ENCODE measurements at regions not wholly inside any gene's neighbourhood (a gene's known extent, or its start where the extent isn't known, plus 50 kb on each side); places are given as distances from the start of the nearest gene placed in this dataset.

DNA sequence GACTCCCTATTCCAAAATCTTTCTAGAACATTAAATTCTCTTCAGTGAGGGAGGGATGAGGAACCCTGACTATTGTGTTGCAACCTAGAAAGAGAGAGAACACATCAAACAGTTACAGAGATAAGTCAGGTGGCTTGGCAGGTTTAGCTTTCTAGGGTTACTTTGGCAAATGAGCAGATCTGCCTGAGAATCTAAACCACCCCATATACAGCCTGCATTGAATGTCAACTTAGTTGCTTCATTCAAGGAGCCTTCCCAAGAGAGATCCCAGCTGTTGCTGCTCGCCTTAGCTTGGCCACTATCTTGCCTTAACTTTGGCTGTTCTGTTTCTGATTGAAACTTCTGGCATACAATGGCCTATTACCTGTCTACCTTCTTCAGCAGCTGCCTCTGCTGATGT, 74.7 kb upstream of the TCF21 start:
- TF ChIP-seq POLR2A (IDR thresholded peaks at IDR 0.05; ENCODE audit: low read depth) (no peak), POLR2AphosphoS5 (IDR thresholded peaks at IDR 0.05) (peak in 1 of 2 donors; percentile 33), CTCF (IDR thresholded peaks at IDR 0.05) (no peak)
